ENCODE measurements at regions not wholly inside any gene's neighbourhood (a gene's known extent, or its start where the extent isn't known, plus 50 kb on each side); places are given as distances from the start of the nearest gene placed in this dataset.

GRCh38 chr4:128385683-128386304, 98.2 kb upstream of the PGRMC2 start:
- TF ChIP-seq CTCF (optimal IDR thresholded peaks at IDR 0.05 in 1 of 3, IDR thresholded peaks at IDR 0.05 in 1 of 3, conservative IDR thresholded peaks at IDR 0.05 in 1 of 3; ENCODE audit: extremely low read depth in 1 of 3, insufficient read depth in 2 of 3, low read length in 3 of 3) (peak; percentile 31 to 58 (median 47)), EZH2 (IDR thresholded peaks at IDR 0.05; ENCODE audit: low read length) (no peak)

All from keratinocyte (primary cell).